CD8-positive, alpha-beta memory T cell (primary cell): ENCODE measurements at regions not wholly inside any gene's neighbourhood (a gene's known extent, or its start where the extent isn't known, plus 50 kb on each side); places are given as distances from the start of the nearest gene placed in this dataset.

Experiments used
- CTCF ChIA-PET: fragments of 350-600 bp; sonication (Branson Sonifier 250); formaldehyde crosslinking; loops from one replicate; lab custom pipeline; 2021; ENCODE audit warnings: antibody characterized with exemption; lab: Charles Lee
- POLR2A ChIA-PET: fragments of 350-600 bp; sonication (Branson Sonifier 250); formaldehyde crosslinking; loops from one replicate; lab custom pipeline; 2021; ENCODE audit warnings: antibody characterized with exemption; lab: Charles Lee
- DNase-seq, 5 donors: peaks; one replicate each; pipeline versions ENCODE4 v3.0.0 to v3.0.0-alpha.2; 2020 to 2022; ENCODE audit warnings: mixed read lengths in 1 of 5
- H3K27ac ChIP-seq: one replicate; pipeline ENCODE4 v1.7.0; 2013; ENCODE audit warnings: low read depth, mild to moderate bottlenecking, low read length, moderate library complexity
- H3K27me3 ChIP-seq: 2 replicates; pipeline ENCODE4 v1.7.0; 2013; ENCODE audit warnings: low read length, mild to moderate bottlenecking; ENCODE audit not compliant: insufficient read depth, poor library complexity, severe bottlenecking
- H3K36me3 ChIP-seq: 2 replicates; pipeline ENCODE4 v1.7.0; 2013; ENCODE audit warnings: mild to moderate bottlenecking, low read length, moderate library complexity; ENCODE audit not compliant: insufficient read depth
- H3K4me1 ChIP-seq: 2 replicates; pipeline ENCODE4 v1.7.0; 2013; ENCODE audit warnings: mild to moderate bottlenecking, low read length, moderate library complexity; ENCODE audit not compliant: insufficient read depth
- H3K4me3 ChIP-seq: 2 replicates; pipeline ENCODE4 v1.7.0; 2013; ENCODE audit warnings: mild to moderate bottlenecking, low read length
- H3K9me3 ChIP-seq: 2 replicates; pipeline ENCODE4 v1.7.0; 2013; ENCODE audit warnings: mild to moderate bottlenecking, low read length
- H3K27ac Mint-ChIP-seq, 8 donors: one replicate each; pipeline ENCODE4 v1.8.0; 2020 to 2021; ENCODE audit warnings: mixed read lengths in 8 of 8, mild to moderate bottlenecking in 6 of 8, inconsistent platforms in 3 of 8, moderate library complexity in 3 of 8
- H3K27me3 Mint-ChIP-seq, 2 donors: one replicate each; pipeline ENCODE4 v1.8.0; 2020 to 2021; ENCODE audit warnings: mixed read lengths in 2 of 2, mild to moderate bottlenecking in 1 of 2, moderate library complexity in 1 of 2
- H3K36me3 Mint-ChIP-seq, 3 donors: one replicate each; pipeline ENCODE4 v1.8.0; 2020 to 2021; ENCODE audit warnings: mixed read lengths in 3 of 3, inconsistent platforms in 1 of 3, mild to moderate bottlenecking in 1 of 3
- H3K4me1 Mint-ChIP-seq, 3 donors: one replicate each; pipeline ENCODE4 v1.8.0; 2020 to 2021; ENCODE audit warnings: mixed read lengths in 3 of 3, inconsistent platforms in 1 of 3, mild to moderate bottlenecking in 1 of 3
- H3K4me3 Mint-ChIP-seq, 7 donors: one replicate each; pipeline ENCODE4 v1.8.0; 2020 to 2021; ENCODE audit warnings: mixed read lengths in 7 of 7, mild to moderate bottlenecking in 6 of 7, moderate library complexity in 4 of 7, inconsistent platforms in 2 of 7
- H3K9me3 Mint-ChIP-seq, 5 donors: one replicate each; pipeline ENCODE4 v1.8.0; 2020 to 2022; ENCODE audit warnings: mixed read lengths in 5 of 5, mild to moderate bottlenecking in 3 of 5, moderate library complexity in 2 of 5, inconsistent platforms in 1 of 5

- ChIA-PET CTCF (no interaction called here), POLR2A (no interaction called here)
- Mint-ChIP-seq H3K9me3 (peaks cover 0 to 7% (median 2%) of the 10 kb centered on the region in 5 donors), H3K27ac (peak overlapping the region in 2 of 8 donors; percentile 36 to 43), H3K27me3 (no peaks in the 10 kb centered on the region), H3K4me1 (peaks cover 10 to 30% (median 26%) of the 10 kb centered on the region in 3 donors), H3K36me3 (peaks cover 0 to 4% (median 0%) of the 10 kb centered on the region in 3 donors), H3K4me3 (no peak overlapping the region)
- no peaks in the 10 kb centered on the region for H3K9me3 ChIP-seq
- H3K27ac ChIP-seq = no peak overlapping the region
- H3K4me3 ChIP-seq = no peak overlapping the region
- no peaks in the 10 kb centered on the region for H3K27me3 ChIP-seq
- no peaks in the 10 kb centered on the region for H3K4me1 ChIP-seq
- DNase-seq = no peak
- no peaks in the 10 kb centered on the region for H3K36me3 ChIP-seq
These were observed 58.5 kb upstream of the SLC22A16 start for GRCh38 chr6:110534731-110535492.

DNA sequence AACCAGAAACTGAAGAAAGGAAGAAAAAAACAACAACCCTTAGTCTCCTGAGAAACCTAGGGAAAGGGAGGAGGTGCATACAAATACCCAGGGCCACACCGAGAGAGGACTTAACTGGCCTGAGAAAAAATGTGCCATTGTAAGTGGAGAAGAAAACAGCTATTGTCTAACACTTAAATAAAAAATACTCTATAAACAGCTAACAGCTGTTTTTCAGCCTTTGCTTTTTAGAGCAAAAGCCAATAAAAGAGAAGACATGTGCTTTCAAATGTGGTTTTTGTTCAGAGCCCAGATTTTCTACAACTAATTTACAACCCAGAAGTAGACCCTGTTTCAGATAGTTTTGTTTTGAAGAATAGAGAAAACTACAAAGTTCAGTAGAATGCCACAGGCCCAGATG is 56.0 kb upstream of the SLC22A16 start:
- no peaks in the 10 kb centered on the region for H3K36me3 Mint-ChIP-seq
- POLR2A ChIA-PET = no interaction called here

DNA sequence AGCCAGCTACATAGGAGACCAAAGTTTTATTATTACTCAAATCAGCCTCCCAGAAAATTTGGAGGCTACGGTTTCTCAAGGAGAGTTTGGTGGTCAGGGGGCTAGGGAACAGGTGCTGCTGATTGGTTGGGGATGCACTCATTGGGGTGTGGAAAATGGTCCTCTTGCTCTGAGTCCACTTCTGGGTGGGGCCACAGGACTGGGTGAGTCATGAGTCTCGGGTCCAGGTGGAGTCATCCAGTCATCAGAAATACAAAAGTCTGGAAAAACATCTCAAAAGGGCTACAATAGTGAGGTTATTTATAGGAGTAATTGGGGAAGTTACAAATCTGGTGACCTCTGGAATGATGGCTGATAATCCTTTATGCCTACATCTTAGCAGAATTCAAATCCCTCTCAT is 54.3 kb upstream of the SLC22A16 start:
- Histone ChIP-seq H3K36me3 (no peaks in the 10 kb centered on the region), H3K4me3 (no peak overlapping the region), H3K9me3 (no peaks in the 10 kb centered on the region), H3K4me1 (no peaks in the 10 kb centered on the region), H3K27ac (no peak overlapping the region), H3K27me3 (no peaks in the 10 kb centered on the region)
- Mint-ChIP-seq H3K4me3 (no peak overlapping the region), H3K9me3 (no peaks in the 10 kb centered on the region), H3K36me3 (no peaks in the 10 kb centered on the region), H3K27me3 (peaks cover 0 to 6% of the 10 kb centered on the region in 2 donors), H3K4me1 (peaks cover 8 to 17% (median 8%) of the 10 kb centered on the region in 3 donors), H3K27ac (no peak overlapping the region)
- no peak for DNase-seq
- POLR2A ChIA-PET = no interaction called here
- CTCF ChIA-PET = interaction anchor here (0.9 to 1.0 kb wide), 2 partner anchors 152 to 419 kb away, joined by 3 read pairs; no protein-coding TSS in a partner anchor

More for the DNA sequence above, 56.0 kb upstream of the SLC22A16 start:
- DNase-seq = no peak
- Mint-ChIP-seq H3K4me3 (no peak overlapping the region), H3K27me3 (peaks cover 0 to 6% of the 10 kb centered on the region in 2 donors), H3K9me3 (no peaks in the 10 kb centered on the region), H3K4me1 (peaks cover 9 to 25% (median 20%) of the 10 kb centered on the region in 3 donors), H3K27ac (no peak overlapping the region)
- no peaks in the 10 kb centered on the region for H3K9me3 ChIP-seq
- no peaks in the 10 kb centered on the region for H3K4me1 ChIP-seq
- H3K27me3 ChIP-seq = no peaks in the 10 kb centered on the region
- no peaks in the 10 kb centered on the region for H3K36me3 ChIP-seq
- H3K4me3 ChIP-seq = no peak overlapping the region
- CTCF ChIA-PET = interaction anchor here (1.1 to 1.3 kb wide), 2 partner anchors 28 to 418 kb away, joined by 3 read pairs; no protein-coding TSS in a partner anchor
- H3K27ac ChIP-seq = no peak overlapping the region

GRCh38 chr6:110529907-110530306 is 53.5 kb upstream of the SLC22A16 start:
- Histone ChIP-seq H3K36me3 (no peaks in the 10 kb centered on the region), H3K4me3 (no peak overlapping the region), H3K9me3 (no peaks in the 10 kb centered on the region), H3K27ac (no peak overlapping the region), H3K4me1 (no peaks in the 10 kb centered on the region), H3K27me3 (no peaks in the 10 kb centered on the region)
- CTCF ChIA-PET = interaction anchor here (1.0 to 2.1 kb wide), 6 partner anchors 152 to 499 kb away, joined by 3 to 6 read pairs (median 3); no protein-coding TSS in a partner anchor
- POLR2A ChIA-PET = no interaction called here
- Mint-ChIP-seq H3K36me3 (no peaks in the 10 kb centered on the region), H3K4me1 (peaks cover 4 to 13% (median 5%) of the 10 kb centered on the region in 3 donors), H3K27me3 (peaks cover 0 to 6% of the 10 kb centered on the region in 2 donors), H3K9me3 (no peaks in the 10 kb centered on the region), H3K4me3 (no peak overlapping the region), H3K27ac (no peak overlapping the region)
- no peak for DNase-seq

- Mint-ChIP-seq H3K36me3 (no peaks in the 10 kb centered on the region), H3K9me3 (no peaks in the 10 kb centered on the region), H3K27me3 (peaks cover 0 to 6% of the 10 kb centered on the region in 2 donors), H3K4me1 (peaks cover under 1 to 8% (median 2%) of the 10 kb centered on the region in 3 donors), H3K27ac (no peak overlapping the region), H3K4me3 (no peak overlapping the region)
- no peaks in the 10 kb centered on the region for H3K4me1 ChIP-seq
- H3K27ac ChIP-seq = no peak overlapping the region
- DNase-seq = no peak
- no peaks in the 10 kb centered on the region for H3K27me3 ChIP-seq
- H3K9me3 ChIP-seq = no peaks in the 10 kb centered on the region
- no peak overlapping the region for H3K4me3 ChIP-seq
- ChIA-PET CTCF (interaction anchor here (1.2 to 2.1 kb wide), 7 partner anchors 15 to 499 kb away, joined by 3 to 6 read pairs (median 3); no protein-coding TSS in a partner anchor), POLR2A (no interaction called here)
- H3K36me3 ChIP-seq = no peaks in the 10 kb centered on the region
These were observed 52.9 kb upstream of the SLC22A16 start for GRCh38 chr6:110529355-110529754.

DNA sequence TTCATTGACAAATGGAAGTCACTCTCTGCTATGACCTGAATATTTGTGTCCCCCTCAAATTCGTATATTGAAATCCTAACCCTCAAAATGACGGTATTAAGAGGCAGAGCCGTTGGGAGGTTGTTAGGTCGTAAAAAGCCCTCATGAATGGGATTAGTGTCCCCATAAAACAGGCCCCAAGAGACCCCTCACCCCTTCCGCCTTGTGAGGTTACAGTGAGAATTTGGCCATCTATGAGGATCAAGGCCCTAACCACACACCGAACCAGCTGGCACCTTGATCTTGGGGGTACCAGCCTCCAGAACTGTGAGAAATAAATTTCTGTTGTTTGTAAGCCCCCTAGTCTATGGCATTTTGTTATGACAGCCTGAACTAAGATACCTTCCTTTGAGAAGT is 52.5 kb upstream of the SLC22A16 start:
- Mint-ChIP-seq H3K9me3 (no peaks in the 10 kb centered on the region), H3K4me1 (peaks cover 0 to 4% (median 0%) of the 10 kb centered on the region in 3 donors), H3K4me3 (no peak overlapping the region), H3K27me3 (peaks cover 0 to 6% of the 10 kb centered on the region in 2 donors), H3K27ac (peak overlapping the region in 1 of 8 donors; percentile 30), H3K36me3 (no peaks in the 10 kb centered on the region)
- H3K4me3 ChIP-seq = no peak overlapping the region
- H3K36me3 ChIP-seq = no peaks in the 10 kb centered on the region
- no peaks in the 10 kb centered on the region for H3K4me1 ChIP-seq
- no peak for DNase-seq
- H3K27me3 ChIP-seq = no peaks in the 10 kb centered on the region
- POLR2A ChIA-PET = no interaction called here
- H3K27ac ChIP-seq = no peak overlapping the region
- no peaks in the 10 kb centered on the region for H3K9me3 ChIP-seq
- CTCF ChIA-PET = interaction anchor here (0.7 to 2.1 kb wide), 11 partner anchors 10 to 500 kb away, joined by 3 to 6 read pairs (median 3); no protein-coding TSS in a partner anchor

- ChIA-PET POLR2A (no interaction called here), CTCF (interaction anchor here (0.7 to 2.1 kb wide), 13 partner anchors 10 to 950 kb away, joined by 3 to 6 read pairs (median 3); no protein-coding TSS in a partner anchor)
- Histone ChIP-seq H3K27ac (no peak overlapping the region), H3K4me3 (no peak overlapping the region), H3K9me3 (no peaks in the 10 kb centered on the region), H3K4me1 (no peaks in the 10 kb centered on the region), H3K36me3 (no peaks in the 10 kb centered on the region), H3K27me3 (no peaks in the 10 kb centered on the region)
- H3K4me3 Mint-ChIP-seq = no peak overlapping the region
- DNase-seq = peak in 4 of 5 donors; percentile 12 to 45 (median 31)
- H3K4me1 Mint-ChIP-seq = no peaks in the 10 kb centered on the region
- H3K36me3 Mint-ChIP-seq = no peaks in the 10 kb centered on the region
- no peaks in the 10 kb centered on the region for H3K9me3 Mint-ChIP-seq
- H3K27me3 Mint-ChIP-seq = peaks cover 0 to 6% of the 10 kb centered on the region in 2 donors
- H3K27ac Mint-ChIP-seq = no peak overlapping the region
These were observed 51.9 kb upstream of the SLC22A16 start for GRCh38 chr6:110528101-110528929.
